ENCODE measurements at regions not wholly inside any gene's neighbourhood (a gene's known extent, or its start where the extent isn't known, plus 50 kb on each side); places are given as distances from the start of the nearest gene placed in this dataset.

DNA sequence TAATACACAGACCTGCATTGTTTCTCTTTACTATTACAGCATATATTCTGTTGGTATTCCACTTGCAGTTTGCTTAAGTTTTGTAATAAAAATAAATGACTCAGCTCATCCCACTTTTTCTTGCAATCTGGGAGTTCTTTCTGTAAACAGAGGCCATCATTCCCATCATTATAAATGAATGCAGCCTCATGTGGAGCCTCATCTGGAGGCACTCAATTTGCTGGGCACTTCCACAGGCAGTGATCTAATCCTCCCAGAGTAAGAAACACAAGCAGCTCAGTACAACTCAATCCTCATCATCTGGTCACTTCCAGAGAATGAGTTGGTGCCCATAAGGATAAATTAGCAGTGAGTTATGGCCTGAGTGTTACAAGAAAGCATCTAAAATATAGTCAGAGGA, 2801.9 kb downstream of the PCDH9 start:
- no peak for DNase-seq (ENCODE audit: low read depth, low spot score)
- in situ Hi-C loops (cut with HindIII; ENCODE audit: low pct_unique_long_range_greater_than_20kb, low sequenced_read_pairs) = no loop called here

- DNase-seq (ENCODE audit: low read depth, low spot score) = no peak
- in situ Hi-C loops (cut with HindIII; ENCODE audit: low pct_unique_long_range_greater_than_20kb, low sequenced_read_pairs) = no loop called here
Measured at GRCh38 chr13:64423467-64423866, 2806.7 kb downstream of the PCDH9 start.

DNA sequence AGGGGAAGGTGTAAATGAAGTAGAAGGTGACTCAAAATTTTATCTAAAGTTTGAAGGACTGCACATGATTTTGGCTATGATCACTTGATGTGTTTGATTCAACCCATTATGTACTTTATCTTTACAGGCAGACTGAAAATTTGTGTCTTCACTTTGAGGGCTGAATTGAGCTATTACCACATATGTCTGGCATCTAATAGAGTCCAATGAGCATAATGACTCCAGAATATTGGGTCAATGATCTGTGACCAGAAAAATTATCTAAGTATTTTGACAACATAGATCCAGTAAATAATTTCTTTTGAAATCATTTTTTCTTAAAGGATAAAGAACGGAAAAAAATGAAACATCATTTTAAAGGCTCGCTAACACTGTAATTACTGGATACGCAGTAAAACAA, 2810.0 kb downstream of the PCDH9 start:
- in situ Hi-C loops (cut with HindIII; ENCODE audit: low pct_unique_long_range_greater_than_20kb, low sequenced_read_pairs) = no loop called here
- no peak for DNase-seq (ENCODE audit: low read depth, low spot score)

DNA sequence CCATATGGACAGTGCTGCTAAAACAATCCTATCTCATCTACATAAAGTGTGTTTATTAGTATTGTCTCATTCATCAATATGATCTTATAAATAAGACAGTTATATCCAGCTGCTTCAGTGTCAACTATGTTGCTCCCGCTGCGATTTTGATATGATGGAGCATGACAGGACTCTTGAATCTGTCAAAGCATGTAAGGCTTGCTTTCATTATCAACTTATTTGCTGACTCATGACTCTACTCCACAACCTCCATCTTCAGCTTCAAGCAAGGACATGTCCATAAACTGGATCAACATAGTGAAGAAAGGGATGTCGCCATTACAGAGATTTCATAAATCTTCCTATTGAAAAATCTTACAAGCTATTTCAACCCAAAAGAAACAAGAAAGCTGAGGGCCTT, 2812.6 kb downstream of the PCDH9 start:
- DNase-seq (ENCODE audit: low read depth, low spot score) = no peak
- in situ Hi-C loops (cut with HindIII; ENCODE audit: low pct_unique_long_range_greater_than_20kb, low sequenced_read_pairs) = no loop called here

GRCh38 chr13:64414381-64414780, 2815.8 kb downstream of the PCDH9 start:
- no peak for DNase-seq (ENCODE audit: low read depth, low spot score)
- in situ Hi-C loops (cut with HindIII; ENCODE audit: low pct_unique_long_range_greater_than_20kb, low sequenced_read_pairs) = no loop called here

- in situ Hi-C loops (cut with HindIII; ENCODE audit: low pct_unique_long_range_greater_than_20kb, low sequenced_read_pairs) = no loop called here
- DNase-seq (ENCODE audit: low read depth, low spot score) = no peak
Measured at GRCh38 chr13:64413529-64413928, 2816.6 kb downstream of the PCDH9 start.

DNA sequence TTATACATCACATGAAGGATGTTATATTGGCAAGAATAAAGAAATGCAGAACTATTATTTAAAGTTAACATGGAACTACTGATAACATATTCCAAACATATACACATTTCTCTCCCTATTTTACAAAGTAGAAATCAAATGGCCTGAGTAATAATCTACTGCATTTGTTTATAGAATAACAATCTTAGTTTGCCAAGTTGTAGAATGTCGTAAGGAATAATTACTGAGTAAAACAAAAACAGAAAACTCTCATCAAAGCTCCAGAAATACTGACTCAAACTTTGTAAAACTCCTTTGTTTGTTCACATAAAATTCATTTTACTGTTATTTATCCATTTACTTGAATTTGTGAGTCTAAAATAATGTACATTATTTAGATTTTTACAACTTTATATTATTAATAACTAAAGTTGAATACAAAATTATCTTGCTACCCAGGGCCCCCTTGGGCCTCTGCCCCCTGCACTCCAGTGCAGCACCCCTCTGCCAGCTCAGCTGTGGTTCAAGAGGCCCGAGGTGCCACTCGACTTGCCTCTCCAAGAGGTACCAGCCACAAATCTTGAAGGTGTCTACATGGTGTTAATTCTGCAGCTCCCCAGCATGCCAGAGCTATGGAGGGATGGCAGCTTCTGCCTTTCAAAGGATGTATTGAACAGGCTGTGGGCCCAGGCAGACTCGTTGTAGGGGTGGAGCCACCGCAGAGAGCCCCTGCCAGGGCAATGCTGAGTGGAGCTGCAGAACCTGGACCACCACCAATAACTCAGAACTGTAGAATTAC, 2819.7 kb downstream of the PCDH9 start:
- no peak for DNase-seq (ENCODE audit: low read depth, low spot score)
- in situ Hi-C loops (cut with HindIII; ENCODE audit: low pct_unique_long_range_greater_than_20kb, low sequenced_read_pairs) = no loop called here

- no peak for DNase-seq (ENCODE audit: low read depth, low spot score)
Measured at GRCh38 chr13:64397701-64398100, 2832.4 kb downstream of the PCDH9 start.

DNA sequence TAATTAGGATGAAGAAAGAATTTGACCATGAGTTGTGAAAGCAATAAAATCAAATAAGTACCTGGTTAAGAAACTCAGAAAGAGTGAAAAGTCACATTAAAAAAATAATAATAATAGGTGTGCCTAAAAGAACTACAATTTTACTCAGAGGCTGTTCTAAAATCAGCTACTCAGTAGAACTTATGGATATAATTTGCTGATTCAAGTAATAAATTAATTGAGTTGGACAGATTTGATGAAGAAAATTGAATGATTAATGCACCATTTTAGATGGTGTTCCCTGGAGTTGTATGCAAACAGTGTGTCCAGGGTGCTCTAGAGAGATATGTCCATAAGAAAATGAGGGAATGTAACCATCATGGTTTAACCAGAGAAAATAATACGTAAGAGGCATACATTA, 2852.5 kb downstream of the PCDH9 start:
- DNase-seq (ENCODE audit: low read depth, low spot score) = no peak
- in situ Hi-C loops (cut with HindIII; ENCODE audit: low pct_unique_long_range_greater_than_20kb, low sequenced_read_pairs) = no loop called here

More at GRCh38 chr13:64397701-64398100, 2832.4 kb downstream of the PCDH9 start:
- in situ Hi-C loops (cut with HindIII; ENCODE audit: low pct_unique_long_range_greater_than_20kb, low sequenced_read_pairs) = no loop called here

- no peak for DNase-seq (ENCODE audit: low read depth, low spot score)
- in situ Hi-C loops (cut with HindIII; ENCODE audit: low pct_unique_long_range_greater_than_20kb, low sequenced_read_pairs) = no loop called here
Measured at GRCh38 chr13:64371461-64371860, 2858.7 kb downstream of the PCDH9 start.

DNA sequence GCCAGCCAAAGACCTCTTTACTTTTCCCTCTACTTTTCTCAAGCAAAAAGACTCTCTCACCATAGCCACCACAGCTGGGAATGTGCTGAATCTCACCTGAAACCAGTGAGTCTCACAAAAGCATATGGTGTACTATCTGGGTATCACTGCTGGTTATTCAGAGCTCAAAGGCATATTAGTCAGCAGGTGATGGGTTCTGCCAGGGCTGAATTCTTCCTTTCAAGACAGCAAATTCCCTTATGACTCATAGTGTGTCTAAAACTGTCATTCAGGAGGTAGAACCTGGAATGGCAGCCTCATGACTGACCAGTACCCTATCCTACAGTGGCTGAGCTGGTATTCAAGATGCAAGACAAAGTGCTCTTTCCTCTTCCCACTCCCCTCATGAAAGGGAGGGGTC, 2859.1 kb downstream of the PCDH9 start:
- in situ Hi-C loops (cut with HindIII; ENCODE audit: low pct_unique_long_range_greater_than_20kb, low sequenced_read_pairs) = no loop called here
- no peak for DNase-seq (ENCODE audit: low read depth, low spot score)

- in situ Hi-C loops (cut with HindIII; ENCODE audit: low pct_unique_long_range_greater_than_20kb, low sequenced_read_pairs) = no loop called here
- DNase-seq (ENCODE audit: low read depth, low spot score) = no peak
Measured at GRCh38 chr13:64369121-64369520, 2861.0 kb downstream of the PCDH9 start.

GRCh38 chr13:64362564-64362963, 2867.6 kb downstream of the PCDH9 start:
- in situ Hi-C loops (cut with HindIII; ENCODE audit: low pct_unique_long_range_greater_than_20kb, low sequenced_read_pairs) = no loop called here
- DNase-seq (ENCODE audit: low read depth, low spot score) = no peak

DNA sequence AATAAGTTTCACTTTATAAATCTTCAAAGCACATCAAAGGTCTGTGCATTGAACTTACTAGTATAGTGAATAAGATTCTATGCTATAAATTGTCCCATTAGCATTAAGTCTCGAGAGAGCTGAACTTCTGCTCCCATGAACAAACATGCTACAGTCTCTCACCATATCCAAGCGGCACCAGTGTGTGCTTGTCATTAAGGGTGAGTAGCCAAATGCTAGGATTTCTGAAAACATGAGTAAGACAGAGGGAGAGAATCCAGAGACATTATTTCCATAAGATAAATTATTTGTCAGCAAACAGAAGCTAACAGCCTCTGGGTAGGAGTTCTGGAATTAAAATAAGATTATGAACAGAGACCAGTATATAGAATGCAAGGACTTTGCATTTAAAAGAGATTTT, 2882.5 kb downstream of the PCDH9 start:
- in situ Hi-C loops (cut with HindIII; ENCODE audit: low pct_unique_long_range_greater_than_20kb, low sequenced_read_pairs) = no loop called here
- no peak for DNase-seq (ENCODE audit: low read depth, low spot score)

GRCh38 chr13:64339373-64340063, 2890.6 kb downstream of the PCDH9 start:
- DNase-seq (ENCODE audit: low read depth, low spot score) = no peak
- in situ Hi-C loops (cut with HindIII; ENCODE audit: low pct_unique_long_range_greater_than_20kb, low sequenced_read_pairs) = no loop called here

- in situ Hi-C loops (cut with HindIII; ENCODE audit: low pct_unique_long_range_greater_than_20kb, low sequenced_read_pairs) = no loop called here
Measured at GRCh38 chr13:64338671-64339070, 2891.5 kb downstream of the PCDH9 start.

GRCh38 chr13:64333888-64334287, 2896.2 kb downstream of the PCDH9 start:
- in situ Hi-C loops (cut with HindIII; ENCODE audit: low pct_unique_long_range_greater_than_20kb, low sequenced_read_pairs) = no loop called here
- DNase-seq (ENCODE audit: low read depth, low spot score) = no peak

More at GRCh38 chr13:64338671-64339070, 2891.5 kb downstream of the PCDH9 start:
- DNase-seq (ENCODE audit: low read depth, low spot score) = no peak

DNA sequence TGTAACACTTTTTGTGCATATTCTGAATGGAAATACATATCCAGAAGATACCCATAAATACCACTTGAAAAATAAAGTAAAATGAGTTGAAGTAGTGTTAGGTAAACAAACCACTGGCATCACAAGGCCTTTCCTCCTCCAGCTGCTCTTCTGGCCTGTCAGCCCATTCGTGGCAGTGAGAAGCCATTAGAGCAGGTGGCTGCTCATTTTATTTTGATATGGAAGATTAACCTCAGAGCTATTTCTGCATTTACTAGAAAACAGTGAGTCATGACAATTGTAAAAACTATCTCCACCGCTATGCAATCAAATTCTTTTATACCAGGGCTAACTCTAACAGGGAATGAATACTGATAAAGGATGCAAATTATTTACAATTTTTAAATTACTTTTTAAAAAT, 2898.1 kb downstream of the PCDH9 start:
- in situ Hi-C loops (cut with HindIII; ENCODE audit: low pct_unique_long_range_greater_than_20kb, low sequenced_read_pairs) = no loop called here
- no peak for DNase-seq (ENCODE audit: low read depth, low spot score)

GRCh38 chr13:64327505-64328194, 2902.5 kb downstream of the PCDH9 start:
- in situ Hi-C loops (cut with HindIII; ENCODE audit: low pct_unique_long_range_greater_than_20kb, low sequenced_read_pairs) = no loop called here

More at GRCh38 chr13:64327505-64328194, 2902.5 kb downstream of the PCDH9 start:
- no peak for DNase-seq (ENCODE audit: low read depth, low spot score)

Data from SK-MEL-5 (cell line).